LHCN-M2 (cell line): ENCODE measurements at regions not wholly inside any gene's neighbourhood (a gene's known extent, or its start where the extent isn't known, plus 50 kb on each side); places are given as distances from the start of the nearest gene placed in this dataset.

Experiments
- DNase-seq: peaks from one replicate; pipeline ENCODE4 v3.0.0-alpha.2; 2012; ENCODE audit warnings: low read depth

GRCh38 chr3:43894176-43895049, 203.7 kb downstream of the ABHD5 start:
- DNase-seq = peak; percentile 66

GRCh38 chr3:43895573-43895972, 204.8 kb downstream of the ABHD5 start:
- DNase-seq = no peak

GRCh38 chr3:43902415-43902814, 211.7 kb downstream of the ABHD5 start:
- DNase-seq = no peak

- DNase-seq = no peak
Measured at GRCh38 chr3:43905157-43905556, 214.4 kb downstream of the ABHD5 start.

- DNase-seq = no peak
Measured at GRCh38 chr3:43906849-43907507, 216.2 kb downstream of the ABHD5 start.

GRCh38 chr3:43907508-43907858, 216.7 kb downstream of the ABHD5 start:
- DNase-seq = no peak

GRCh38 chr3:43908456-43908855, 217.7 kb downstream of the ABHD5 start:
- no peak for DNase-seq

- peak; percentile 13 for DNase-seq
Measured at GRCh38 chr3:43909149-43909548, 218.4 kb downstream of the ABHD5 start.

GRCh38 chr3:43910750-43911149, 220.0 kb downstream of the ABHD5 start:
- DNase-seq = no peak

- no peak for DNase-seq
Measured at GRCh38 chr3:43913036-43913948, 222.6 kb downstream of the ABHD5 start.

GRCh38 chr3:43914269-43914668, 223.5 kb downstream of the ABHD5 start:
- DNase-seq = no peak

GRCh38 chr3:43915546-43915945, 224.8 kb downstream of the ABHD5 start:
- no peak for DNase-seq

GRCh38 chr3:43917361-43917760, 226.6 kb downstream of the ABHD5 start:
- no peak for DNase-seq

- DNase-seq = peak; percentile 29
Measured at GRCh38 chr3:43919029-43919428, 228.3 kb downstream of the ABHD5 start.

GRCh38 chr3:43921056-43921648, 230.4 kb downstream of the ABHD5 start:
- DNase-seq = no peak

- DNase-seq = no peak
Measured at GRCh38 chr3:43922374-43922773, 231.6 kb downstream of the ABHD5 start.

- DNase-seq = no peak
Measured at GRCh38 chr3:43923104-43923882, 232.6 kb downstream of the ABHD5 start.

- no peak for DNase-seq
Measured at GRCh38 chr3:43926055-43926454, 235.3 kb downstream of the ABHD5 start.

- DNase-seq = no peak
Measured at GRCh38 chr3:43932921-43933320, 242.2 kb downstream of the ABHD5 start.

GRCh38 chr3:43948013-43948412, 257.3 kb downstream of the ABHD5 start:
- DNase-seq = peak; percentile 31

- DNase-seq = no peak
Measured at GRCh38 chr3:43949594-43949993, 258.9 kb downstream of the ABHD5 start.
